ENCODE measurements at regions not wholly inside any gene's neighbourhood (a gene's known extent, or its start where the extent isn't known, plus 50 kb on each side); places are given as distances from the start of the nearest gene placed in this dataset.

- intact Hi-C loops (cut with DNase I; ENCODE audit: low total_unique reads), result no loop called here
- no peak for DNase-seq (ENCODE audit: low spot score in 2 of 2)
- 94 to 97% methylated on average over 1 of the region's 1 CpG for WGBS, 2 donors
- no peak overlapping the region for H3K4me3 ChIP-seq (ENCODE audit: low read depth, poor library complexity, severe bottlenecking)
- TF ChIP-seq CTCF (IDR thresholded peaks at IDR 0.05) (no peak), POLR2A (IDR thresholded peaks at IDR 0.05) (no peak)
Observed at GRCh38 chr21:16345757-16346156, 616.0 kb downstream of the USP25 start.

GRCh38 chr21:16347223-16347622, 617.4 kb downstream of the USP25 start:
- TF ChIP-seq POLR2A (IDR thresholded peaks at IDR 0.05) (no peak), CTCF (IDR thresholded peaks at IDR 0.05) (no peak)
- intact Hi-C loops (cut with DNase I; ENCODE audit: low total_unique reads), result no loop called here

GRCh38 chr21:16353764-16354163, 624.0 kb downstream of the USP25 start:
- DNase-seq (ENCODE audit: low spot score in 2 of 2), result no peak
- 86 to 90% methylated on average over 6 of the region's 6 CpGs for WGBS, 2 donors
- TF ChIP-seq CTCF (IDR thresholded peaks at IDR 0.05), result no peak
- no peak for TF ChIP-seq POLR2A (IDR thresholded peaks at IDR 0.05)
- intact Hi-C loops (cut with DNase I; ENCODE audit: low total_unique reads), result no loop called here
- H3K4me3 ChIP-seq (ENCODE audit: low read depth, poor library complexity, severe bottlenecking), result no peak overlapping the region

More at GRCh38 chr21:16347223-16347622, 617.4 kb downstream of the USP25 start:
- DNase-seq (ENCODE audit: low spot score in 2 of 2), result no peak
- H3K4me3 ChIP-seq (ENCODE audit: low read depth, poor library complexity, severe bottlenecking), result no peak overlapping the region

GRCh38 chr21:16357994-16358393, 628.2 kb downstream of the USP25 start:
- no peak overlapping the region for H3K4me3 ChIP-seq (ENCODE audit: low read depth, poor library complexity, severe bottlenecking)
- TF ChIP-seq POLR2A (IDR thresholded peaks at IDR 0.05), result no peak
- TF ChIP-seq CTCF (IDR thresholded peaks at IDR 0.05), result no peak
- intact Hi-C loops (cut with DNase I; ENCODE audit: low total_unique reads), result no loop called here
- no peak for DNase-seq (ENCODE audit: low spot score in 2 of 2)

- H3K4me3 ChIP-seq (ENCODE audit: low read depth, poor library complexity, severe bottlenecking), result no peak overlapping the region
- intact Hi-C loops (cut with DNase I; ENCODE audit: low total_unique reads), result no loop called here
- 80 to 86% methylated on average over 2 of the region's 2 CpGs for WGBS, 2 donors
- TF ChIP-seq CTCF (IDR thresholded peaks at IDR 0.05) (no peak), POLR2A (IDR thresholded peaks at IDR 0.05) (no peak)
- no peak for DNase-seq (ENCODE audit: low spot score in 2 of 2)
Observed at GRCh38 chr21:16358784-16359183, 629.0 kb downstream of the USP25 start.

- DNase-seq (ENCODE audit: low spot score in 2 of 2), result no peak
- WGBS, 2 donors, result 93 to 94% methylated on average over 2 of the region's 2 CpGs
- H3K4me3 ChIP-seq (ENCODE audit: low read depth, poor library complexity, severe bottlenecking), result no peak overlapping the region
- TF ChIP-seq POLR2A (IDR thresholded peaks at IDR 0.05) (no peak), CTCF (IDR thresholded peaks at IDR 0.05) (no peak)
- intact Hi-C loops (cut with DNase I; ENCODE audit: low total_unique reads), result no loop called here
Observed at GRCh38 chr21:16363100-16363499, 633.3 kb downstream of the USP25 start.
